Activated CD4-positive, alpha-beta memory T cell treated with anti-CD3 and anti-CD28 coated beads, Interleukin-2, amount 10 ng/mL, durations not matched to agents 7 days and 5 days (primary cell): ENCODE measurements at regions not wholly inside any gene's neighbourhood (a gene's known extent, or its start where the extent isn't known, plus 50 kb on each side); places are given as distances from the start of the nearest gene placed in this dataset.

ENCODE experiments used
- CTCF ChIA-PET: fragments of 350-600 bp; sonication (Branson Sonifier 250); formaldehyde crosslinking; loops from one replicate; lab custom pipeline; 2021; ENCODE audit warnings: antibody characterized with exemption, inconsistent platforms; lab: Charles Lee
- POLR2A ChIA-PET: fragments of 350-600 bp; sonication (Branson Sonifier 250); formaldehyde crosslinking; loops from one replicate; lab custom pipeline; 2021; ENCODE audit warnings: antibody characterized with exemption; lab: Charles Lee
- DNase-seq: peaks from one replicate; pipeline ENCODE4 v3.0.0-alpha.2; 2020
- H3K27ac Mint-ChIP-seq: one replicate; pipeline ENCODE4 v1.8.0; 2021; ENCODE audit warnings: mild to moderate bottlenecking, mixed read lengths
- H3K27me3 Mint-ChIP-seq: one replicate; pipeline ENCODE4 v1.8.0; 2021; ENCODE audit warnings: mixed read lengths
- H3K36me3 Mint-ChIP-seq: one replicate; pipeline ENCODE4 v1.8.0; 2021; ENCODE audit warnings: low read depth, mixed read lengths
- H3K4me1 Mint-ChIP-seq: one replicate; pipeline ENCODE4 v1.8.0; 2021; ENCODE audit warnings: mixed read lengths
- H3K4me3 Mint-ChIP-seq: one replicate; pipeline ENCODE4 v1.8.0; 2021; ENCODE audit warnings: mild to moderate bottlenecking, mixed read lengths
- H3K9me3 Mint-ChIP-seq: one replicate; pipeline ENCODE4 v1.8.0; 2021; ENCODE audit warnings: mixed read lengths

DNA sequence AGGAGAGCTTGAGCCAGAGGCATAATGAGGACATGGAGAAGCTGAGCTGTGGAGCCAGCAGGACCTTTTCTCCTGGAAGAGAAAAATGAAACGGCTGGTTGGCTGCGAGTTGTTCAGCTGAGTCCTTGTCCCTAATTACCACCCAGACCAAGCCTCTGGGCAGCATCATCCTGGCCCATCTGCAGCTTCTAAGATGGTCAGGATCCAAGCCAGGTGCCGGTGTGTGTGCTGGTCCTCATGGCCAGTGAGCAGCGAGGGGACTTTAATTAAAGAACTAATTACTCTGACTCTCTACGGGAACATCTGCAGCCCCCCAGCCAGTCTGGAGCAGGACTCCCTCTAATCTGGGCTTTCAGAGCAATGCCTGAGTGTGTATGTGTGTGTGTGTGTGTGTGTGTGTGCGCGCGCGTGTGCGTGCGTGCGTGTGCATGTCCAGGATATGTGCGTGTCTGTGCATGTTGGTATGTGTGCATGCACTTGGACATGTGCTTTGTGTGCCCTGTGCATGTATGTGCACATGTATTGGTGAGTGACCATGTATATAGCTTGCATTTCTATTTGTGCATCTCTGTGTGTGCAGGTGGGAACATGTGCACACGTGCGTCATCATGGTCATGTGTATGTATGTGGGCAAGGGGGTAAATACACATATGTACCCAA, 173.9 kb downstream of the DHX35 start:
- no peaks in the 10 kb centered on the region for H3K9me3 Mint-ChIP-seq
- H3K36me3 Mint-ChIP-seq: no peaks in the 10 kb centered on the region
- ChIA-PET POLR2A (no interaction called here), CTCF (no interaction called here)
- no peaks in the 10 kb centered on the region for H3K4me1 Mint-ChIP-seq
- H3K27me3 Mint-ChIP-seq: no peaks in the 10 kb centered on the region
- no peak overlapping the region for H3K27ac Mint-ChIP-seq
- no peak for DNase-seq
- no peak overlapping the region for H3K4me3 Mint-ChIP-seq

DNA sequence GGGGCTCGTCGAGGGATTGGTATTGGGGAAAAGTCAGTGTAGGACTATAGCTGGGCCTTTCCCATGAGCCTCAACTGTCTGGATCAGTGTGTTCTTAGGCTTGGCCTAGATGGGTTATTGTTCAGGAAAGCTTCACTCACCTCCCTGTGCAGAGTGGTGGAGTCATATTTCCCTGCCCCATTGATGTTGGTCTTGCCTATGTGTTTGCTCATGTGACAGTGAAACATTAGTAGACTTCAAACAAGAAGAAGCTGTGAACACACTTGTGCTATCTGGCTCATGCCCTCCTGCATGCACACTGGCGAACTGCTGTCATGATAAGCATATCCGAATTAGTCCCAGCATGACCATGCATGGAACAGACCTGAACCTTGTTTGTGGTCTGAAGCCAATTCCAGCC, 171.1 kb downstream of the DHX35 start:
- H3K4me3 Mint-ChIP-seq: no peak overlapping the region
- H3K9me3 Mint-ChIP-seq: no peaks in the 10 kb centered on the region
- H3K27ac Mint-ChIP-seq: no peak overlapping the region
- CTCF ChIA-PET: no interaction called here
- no peaks in the 10 kb centered on the region for H3K4me1 Mint-ChIP-seq
- POLR2A ChIA-PET: no interaction called here
- no peak for DNase-seq
- no peaks in the 10 kb centered on the region for H3K36me3 Mint-ChIP-seq
- H3K27me3 Mint-ChIP-seq: no peaks in the 10 kb centered on the region

DNA sequence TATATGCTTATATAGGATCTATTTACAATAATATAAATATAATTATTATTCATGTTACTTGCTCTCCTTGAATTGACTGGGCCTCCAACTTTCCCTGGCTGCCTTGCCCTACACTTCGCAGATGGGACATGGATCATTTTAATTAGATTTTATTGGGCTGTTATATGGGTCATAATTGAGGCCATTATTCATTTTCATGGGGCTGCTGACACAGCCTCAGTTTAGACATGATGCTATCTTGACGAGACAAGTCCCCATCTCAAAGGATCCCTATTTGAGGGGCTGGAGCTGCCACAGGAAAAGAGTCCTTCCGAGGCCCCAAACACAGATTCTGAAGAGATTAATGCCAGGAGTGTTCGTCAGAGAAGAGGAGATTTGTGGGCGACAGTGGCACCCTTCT, 170.4 kb downstream of the DHX35 start:
- Mint-ChIP-seq H3K27ac (no peak overlapping the region), H3K4me3 (no peak overlapping the region), H3K9me3 (no peaks in the 10 kb centered on the region), H3K27me3 (no peaks in the 10 kb centered on the region), H3K36me3 (no peaks in the 10 kb centered on the region), H3K4me1 (no peaks in the 10 kb centered on the region)
- DNase-seq: no peak
- ChIA-PET CTCF (no interaction called here), POLR2A (no interaction called here)

GRCh38 chr20:39132093-39132492, 169.9 kb downstream of the DHX35 start:
- no peaks in the 10 kb centered on the region for H3K36me3 Mint-ChIP-seq
- CTCF ChIA-PET: no interaction called here
- DNase-seq: no peak

DNA sequence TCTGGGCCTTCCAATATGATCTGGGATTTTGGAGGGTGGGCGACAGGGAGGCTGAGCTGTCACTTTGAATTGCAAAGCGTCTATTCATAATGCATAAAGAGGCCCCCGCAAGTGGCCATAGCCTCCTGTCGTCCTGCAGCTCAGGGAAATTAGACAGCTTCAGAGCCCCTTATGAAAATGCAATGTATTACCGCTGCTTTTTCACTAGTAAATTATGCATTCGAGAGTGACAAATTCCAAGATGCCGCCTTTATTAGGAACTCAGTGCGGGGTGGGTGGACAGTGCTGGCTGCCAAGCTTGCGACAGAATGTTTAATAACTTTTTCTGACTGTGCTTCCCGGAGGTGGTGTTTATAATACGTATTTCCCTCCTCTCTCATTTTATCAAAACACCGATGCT, 168.5 kb downstream of the DHX35 start:
- ChIA-PET POLR2A (no interaction called here), CTCF (no interaction called here)
- H3K27me3 Mint-ChIP-seq: no peaks in the 10 kb centered on the region
- DNase-seq: no peak
- no peaks in the 10 kb centered on the region for H3K4me1 Mint-ChIP-seq
- H3K9me3 Mint-ChIP-seq: no peaks in the 10 kb centered on the region
- no peak overlapping the region for H3K27ac Mint-ChIP-seq
- no peak overlapping the region for H3K4me3 Mint-ChIP-seq
- no peaks in the 10 kb centered on the region for H3K36me3 Mint-ChIP-seq

More at GRCh38 chr20:39132093-39132492, 169.9 kb downstream of the DHX35 start:
- Mint-ChIP-seq H3K27ac (no peak overlapping the region), H3K4me3 (no peak overlapping the region), H3K27me3 (no peaks in the 10 kb centered on the region), H3K9me3 (no peaks in the 10 kb centered on the region), H3K4me1 (no peaks in the 10 kb centered on the region)
- POLR2A ChIA-PET: no interaction called here

GRCh38 chr20:39129523-39129922, 167.4 kb downstream of the DHX35 start:
- no peaks in the 10 kb centered on the region for H3K36me3 Mint-ChIP-seq
- no peak overlapping the region for H3K27ac Mint-ChIP-seq
- no peaks in the 10 kb centered on the region for H3K4me1 Mint-ChIP-seq
- POLR2A ChIA-PET: no interaction called here
- CTCF ChIA-PET: no interaction called here
- no peak for DNase-seq
- no peaks in the 10 kb centered on the region for H3K9me3 Mint-ChIP-seq
- no peak overlapping the region for H3K4me3 Mint-ChIP-seq
- H3K27me3 Mint-ChIP-seq: no peaks in the 10 kb centered on the region

DNA sequence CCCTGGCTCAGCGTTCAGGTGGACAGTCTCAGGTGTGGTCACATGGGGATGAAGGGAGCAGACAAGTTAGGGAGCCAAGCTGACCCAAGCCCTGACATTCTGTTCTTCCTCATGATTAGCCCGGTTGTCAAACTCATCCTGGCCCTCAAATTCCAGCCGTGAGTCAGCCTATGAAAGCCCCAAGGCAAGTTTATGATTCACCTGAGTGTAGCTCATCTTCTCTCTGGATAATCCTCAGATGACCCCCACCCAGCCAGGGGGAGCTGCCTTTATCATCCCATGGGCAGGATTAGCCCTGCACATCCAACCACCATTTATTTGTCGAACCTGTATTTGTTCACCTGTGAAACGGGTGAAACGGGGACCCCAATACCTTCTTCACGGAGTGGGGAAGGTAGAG, 161.9 kb downstream of the DHX35 start:
- ChIA-PET POLR2A (no interaction called here), CTCF (no interaction called here)

GRCh38 chr20:39123185-39123557, 161.0 kb downstream of the DHX35 start:
- Mint-ChIP-seq H3K27ac (no peak overlapping the region), H3K4me1 (no peaks in the 10 kb centered on the region), H3K9me3 (no peaks in the 10 kb centered on the region), H3K27me3 (peaks cover under 1% of the 10 kb centered on the region), H3K4me3 (no peak overlapping the region), H3K36me3 (no peaks in the 10 kb centered on the region)
- CTCF ChIA-PET: no interaction called here
- POLR2A ChIA-PET: interaction anchor here (0.6 kb wide), 1 partner anchor 580 kb away, joined by 3 read pairs; no protein-coding TSS in a partner anchor
- DNase-seq: no peak

More for the DNA sequence above, 161.9 kb downstream of the DHX35 start:
- Mint-ChIP-seq H3K27me3 (no peaks in the 10 kb centered on the region), H3K4me1 (no peaks in the 10 kb centered on the region), H3K4me3 (no peak overlapping the region), H3K9me3 (no peaks in the 10 kb centered on the region), H3K27ac (no peak overlapping the region), H3K36me3 (no peaks in the 10 kb centered on the region)
- no peak for DNase-seq

- CTCF ChIA-PET: no interaction called here
- H3K27ac Mint-ChIP-seq: no peak overlapping the region
Observed at GRCh38 chr20:39117491-39117890, 155.3 kb downstream of the DHX35 start.

GRCh38 chr20:39116020-39116419, 153.9 kb downstream of the DHX35 start:
- peaks cover 25% of the 10 kb centered on the region for H3K27me3 Mint-ChIP-seq
- H3K4me1 Mint-ChIP-seq: no peaks in the 10 kb centered on the region
- no peak overlapping the region for H3K4me3 Mint-ChIP-seq
- H3K9me3 Mint-ChIP-seq: no peaks in the 10 kb centered on the region
- DNase-seq: no peak
- H3K27ac Mint-ChIP-seq: no peak overlapping the region
- H3K36me3 Mint-ChIP-seq: no peaks in the 10 kb centered on the region
- CTCF ChIA-PET: no interaction called here
- POLR2A ChIA-PET: no interaction called here

More at GRCh38 chr20:39117491-39117890, 155.3 kb downstream of the DHX35 start:
- H3K4me1 Mint-ChIP-seq: no peaks in the 10 kb centered on the region
- H3K4me3 Mint-ChIP-seq: no peak overlapping the region
- DNase-seq: no peak
- no peaks in the 10 kb centered on the region for H3K36me3 Mint-ChIP-seq
- POLR2A ChIA-PET: no interaction called here
- H3K27me3 Mint-ChIP-seq: peaks cover 16% of the 10 kb centered on the region
- H3K9me3 Mint-ChIP-seq: no peaks in the 10 kb centered on the region

- Mint-ChIP-seq H3K4me1 (no peaks in the 10 kb centered on the region), H3K9me3 (no peaks in the 10 kb centered on the region), H3K36me3 (no peaks in the 10 kb centered on the region), H3K27ac (no peak overlapping the region), H3K27me3 (peaks cover 30% of the 10 kb centered on the region), H3K4me3 (no peak overlapping the region)
- DNase-seq: no peak
- POLR2A ChIA-PET: no interaction called here
- CTCF ChIA-PET: interaction anchor here (1.5 kb wide), 1 partner anchor 62 kb away, joined by 4 read pairs; no protein-coding TSS in a partner anchor
Observed at GRCh38 chr20:39112178-39112743, 150.1 kb downstream of the DHX35 start.

DNA sequence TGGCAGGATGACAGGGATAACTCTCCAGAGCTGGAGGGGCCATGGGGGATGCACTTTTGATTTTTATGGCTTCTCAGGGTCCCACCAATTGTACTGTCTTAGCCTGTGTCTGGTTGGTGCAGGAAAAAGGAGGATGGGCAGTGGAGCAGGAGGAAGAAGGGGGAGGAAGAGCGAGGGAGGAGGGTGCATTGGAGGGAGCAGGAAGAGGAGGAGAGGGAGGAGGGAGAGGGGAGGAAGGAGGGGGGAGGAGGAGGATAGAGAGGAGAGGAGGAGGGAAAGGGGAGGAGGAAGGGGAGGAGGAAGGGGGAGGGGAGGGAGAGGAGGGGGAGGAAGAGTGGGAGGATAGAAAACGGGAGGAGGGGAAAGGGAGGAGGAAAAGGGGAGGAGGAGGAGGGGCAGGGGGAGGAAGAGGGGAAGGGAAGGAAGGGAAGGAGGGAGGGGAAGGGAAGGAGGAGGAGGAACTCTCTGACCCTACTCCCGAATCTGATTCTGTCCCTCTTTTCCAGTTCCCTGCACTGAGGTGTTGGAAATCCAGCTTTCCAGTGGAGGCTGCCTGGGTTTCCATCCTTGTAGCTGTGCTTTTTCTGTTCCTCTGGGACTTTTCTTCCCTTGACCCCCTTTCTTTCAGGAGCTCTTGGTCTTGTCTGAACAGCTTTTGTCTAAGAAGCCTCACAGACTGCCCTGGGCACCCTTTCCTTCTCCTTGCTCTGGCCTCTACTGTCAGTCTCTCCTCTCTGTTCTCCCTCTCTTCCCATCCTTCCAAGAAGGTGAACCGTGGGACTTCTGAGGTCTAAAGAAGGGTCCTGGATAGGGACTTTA, 149.4 kb downstream of the DHX35 start:
- Mint-ChIP-seq H3K4me3 (no peak overlapping the region), H3K4me1 (no peaks in the 10 kb centered on the region), H3K36me3 (no peaks in the 10 kb centered on the region), H3K9me3 (no peaks in the 10 kb centered on the region), H3K27ac (no peak overlapping the region), H3K27me3 (peaks cover 27% of the 10 kb centered on the region)
- ChIA-PET POLR2A (no interaction called here), CTCF (interaction anchor here (1.5 kb wide), 1 partner anchor 61 kb away, joined by 4 read pairs; no protein-coding TSS in a partner anchor)
- DNase-seq: no peak

- no peak for DNase-seq
- ChIA-PET POLR2A (no interaction called here), CTCF (no interaction called here)
- H3K27ac Mint-ChIP-seq: no peak overlapping the region
- peaks cover 25% of the 10 kb centered on the region for H3K27me3 Mint-ChIP-seq
- no peaks in the 10 kb centered on the region for H3K4me1 Mint-ChIP-seq
- no peaks in the 10 kb centered on the region for H3K9me3 Mint-ChIP-seq
- no peaks in the 10 kb centered on the region for H3K36me3 Mint-ChIP-seq
- no peak overlapping the region for H3K4me3 Mint-ChIP-seq
Observed at GRCh38 chr20:39110819-39111136, 148.6 kb downstream of the DHX35 start.
